RWPE1 (cell line): ENCODE measurements at regions not wholly inside any gene's neighbourhood (a gene's known extent, or its start where the extent isn't known, plus 50 kb on each side); places are given as distances from the start of the nearest gene placed in this dataset.

Experiments used
- CTCF ChIA-PET: fragments of 350-600 bp; sonication (Branson Sonifier 250); formaldehyde crosslinking; extraction: SDS; loops from one replicate; lab custom pipeline; 2021; lab: Yijun Ruan, JAX
- POLR2A ChIA-PET: fragments of 400-600 bp; formaldehyde crosslinking; extraction: SDS; loops from one replicate; lab custom pipeline; 2020; ENCODE audit warnings: antibody characterized with exemption; ENCODE audit not compliant: low non-redundant PET; lab: Yijun Ruan, JAX
- DNase-seq: peaks from one replicate; pipeline ENCODE4 v3.0.0; 2012; ENCODE audit warnings: low spot score
- H3K27ac ChIP-seq: fragments of 450-650 bp; 2 replicates; pipeline ENCODE4 v1.5.1; 2017
- TF ChIP-seq, protein P1 (sequence below): fragments of 450-650 bp; conservative IDR thresholded peaks from 2 replicates; pipeline ENCODE4 v1.5.1; 2017; ENCODE audit warnings: low read depth, mild to moderate bottlenecking

GRCh38 chr4:82042042-82042441, 331.7 kb downstream of the HNRNPD start:
- POLR2A ChIA-PET = no interaction called here
- no peak overlapping the region for H3K27ac ChIP-seq
- TF ChIP-seq, protein P1, sequence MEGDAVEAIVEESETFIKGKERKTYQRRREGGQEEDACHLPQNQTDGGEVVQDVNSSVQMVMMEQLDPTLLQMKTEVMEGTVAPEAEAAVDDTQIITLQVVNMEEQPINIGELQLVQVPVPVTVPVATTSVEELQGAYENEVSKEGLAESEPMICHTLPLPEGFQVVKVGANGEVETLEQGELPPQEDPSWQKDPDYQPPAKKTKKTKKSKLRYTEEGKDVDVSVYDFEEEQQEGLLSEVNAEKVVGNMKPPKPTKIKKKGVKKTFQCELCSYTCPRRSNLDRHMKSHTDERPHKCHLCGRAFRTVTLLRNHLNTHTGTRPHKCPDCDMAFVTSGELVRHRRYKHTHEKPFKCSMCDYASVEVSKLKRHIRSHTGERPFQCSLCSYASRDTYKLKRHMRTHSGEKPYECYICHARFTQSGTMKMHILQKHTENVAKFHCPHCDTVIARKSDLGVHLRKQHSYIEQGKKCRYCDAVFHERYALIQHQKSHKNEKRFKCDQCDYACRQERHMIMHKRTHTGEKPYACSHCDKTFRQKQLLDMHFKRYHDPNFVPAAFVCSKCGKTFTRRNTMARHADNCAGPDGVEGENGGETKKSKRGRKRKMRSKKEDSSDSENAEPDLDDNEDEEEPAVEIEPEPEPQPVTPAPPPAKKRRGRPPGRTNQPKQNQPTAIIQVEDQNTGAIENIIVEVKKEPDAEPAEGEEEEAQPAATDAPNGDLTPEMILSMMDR = no peak
- CTCF ChIA-PET = no interaction called here
- DNase-seq = no peak

- ChIA-PET POLR2A (no interaction called here), CTCF (no interaction called here)
- no peak overlapping the region for H3K27ac ChIP-seq
- TF ChIP-seq, protein P1 = no peak
- no peak for DNase-seq
Observed at GRCh38 chr4:82038936-82039335, 334.9 kb downstream of the HNRNPD start.

DNA sequence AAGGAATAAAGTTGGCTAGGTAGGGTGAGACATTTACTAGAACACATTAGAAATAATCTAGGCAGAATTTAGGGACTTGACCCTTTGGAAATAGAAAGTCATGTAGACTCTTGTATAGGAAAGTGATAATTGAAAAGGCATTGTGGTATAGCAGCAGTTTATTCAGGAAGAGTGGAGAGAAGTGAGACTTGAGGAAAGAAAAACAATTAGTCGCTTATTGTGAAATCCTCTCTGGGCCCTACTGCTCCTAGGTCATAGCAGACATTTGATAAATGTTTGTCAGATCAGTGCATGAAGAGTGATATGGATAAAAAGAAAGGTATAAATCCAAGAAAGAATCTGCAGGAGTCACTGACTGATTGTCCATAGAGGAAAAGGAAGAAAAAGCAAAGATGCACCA, 337.6 kb downstream of the HNRNPD start:
- ChIA-PET POLR2A (no interaction called here), CTCF (interaction anchor here (0.6 kb wide), 1 partner anchor 29 kb away, joined by 6 read pairs; no protein-coding TSS in a partner anchor)
- TF ChIP-seq, protein P1 = no peak
- H3K27ac ChIP-seq = no peak overlapping the region
- DNase-seq = no peak

- ChIA-PET POLR2A (no interaction called here), CTCF (no interaction called here)
- no peak for DNase-seq
- TF ChIP-seq, protein P1 = no peak
- no peak overlapping the region for H3K27ac ChIP-seq
Observed at GRCh38 chr4:82034878-82035277, 338.9 kb downstream of the HNRNPD start.

DNA sequence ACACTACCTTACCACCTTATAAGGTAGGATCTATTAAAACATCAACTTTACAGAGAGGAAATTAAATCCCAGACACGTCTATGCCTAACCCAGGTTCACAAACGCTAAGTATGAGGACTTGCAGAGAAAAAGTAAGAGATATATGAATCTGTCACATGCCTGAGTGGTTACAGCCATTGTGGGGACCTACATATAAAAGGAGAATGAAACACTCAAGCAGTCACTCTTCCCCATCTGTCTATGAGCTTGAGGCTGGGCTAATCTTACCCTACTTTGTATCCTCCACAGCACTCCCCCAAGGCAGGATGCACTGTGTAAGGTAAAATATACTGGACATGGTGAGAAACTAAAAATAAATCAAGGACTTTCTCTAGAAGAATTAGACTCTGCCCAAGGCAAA, 339.9 kb downstream of the HNRNPD start:
- TF ChIP-seq, protein P1 = no peak
- ChIA-PET CTCF (no interaction called here), POLR2A (no interaction called here)
- H3K27ac ChIP-seq = no peak overlapping the region
- DNase-seq = no peak

- TF ChIP-seq, protein P1 = no peak
- no peak for DNase-seq
- H3K27ac ChIP-seq = no peak overlapping the region
- ChIA-PET POLR2A (no interaction called here), CTCF (interaction anchor here (0.6 kb wide), 1 partner anchor 1880 kb away, joined by 3 read pairs; no protein-coding TSS in a partner anchor)
Observed at GRCh38 chr4:82031376-82031927, 342.3 kb downstream of the HNRNPD start.
